OCI-LY3 (cell line): ENCODE measurements at regions not wholly inside any gene's neighbourhood (a gene's known extent, or its start where the extent isn't known, plus 50 kb on each side); places are given as distances from the start of the nearest gene placed in this dataset.

Experiments used
- H2AFZ ChIP-seq: fragments of 200-600, 300-600 bp; shearing (Covaris generic); 2 replicates; pipeline ENCODE4 v1.6.0; 2014; ENCODE audit warnings: antibody characterized with exemption, low read depth, low read length
- H3K27ac ChIP-seq: fragments of 200-600, 300-600 bp; sonication (generic); 2 replicates; pipeline ENCODE4 v1.5.1; 2014; ENCODE audit warnings: mild to moderate bottlenecking, low read length, moderate library complexity, mixed read lengths
- H3K27me3 ChIP-seq: fragments of 200-600, 300-600 bp; sonication (generic); 2 replicates; pipeline ENCODE4 v1.6.1; 2014; ENCODE audit warnings: low read depth, low read length, mixed read lengths
- H3K36me3 ChIP-seq: fragments of 200-600, 300-600 bp; sonication (generic); replicated peaks from 2 replicates; pipeline ENCODE3; 2014; ENCODE audit warnings: low read depth, low read length, mixed read lengths
- H3K4me1 ChIP-seq: fragments of 300-600, 200-600 bp; sonication (generic); 2 replicates; pipeline ENCODE4 v1.6.1; 2014; ENCODE audit warnings: low read length, mixed read lengths
- H3K4me2 ChIP-seq: fragments of 200-600, 300-600 bp; sonication (generic); 2 replicates; pipeline ENCODE4 v1.6.1; 2014; ENCODE audit warnings: low read length, mixed read lengths
- H3K4me3 ChIP-seq: fragments of 300-600, 200-600 bp; sonication (generic); 2 replicates; pipeline ENCODE4 v1.5.1; 2014; ENCODE audit warnings: antibody characterized with exemption, mild to moderate bottlenecking, low read length, moderate library complexity
- H3K79me2 ChIP-seq: fragments of 300-600, 200-600 bp; shearing (Covaris generic); 2 replicates; pipeline ENCODE4 v1.6.1; 2014; ENCODE audit warnings: mild to moderate bottlenecking, low read length, mixed read lengths
- H3K9ac ChIP-seq: fragments of 300-600, 200-600 bp; shearing (Covaris generic); 2 replicates; pipeline ENCODE4 v1.6.0; 2014; ENCODE audit warnings: mild to moderate bottlenecking, low read length, moderate library complexity
- H3K9me3 ChIP-seq: fragments of 200-600, 300-600 bp; shearing (Covaris generic); 2 replicates; pipeline ENCODE4 v1.6.1; 2014; ENCODE audit warnings: low read length, mixed read lengths; ENCODE audit not compliant: insufficient read depth
- H4K20me1 ChIP-seq: fragments of 200-600, 300-600 bp; sonication (generic); 2 replicates; pipeline ENCODE4 v1.6.1; 2016; ENCODE audit warnings: low read length, mixed read lengths; ENCODE audit not compliant: insufficient read depth
- CTCF ChIP-seq: fragments of 200-600, 300-600 bp; sonication (generic); IDR thresholded peaks from 2 replicates; pipeline ENCODE4 v1.5.1; 2014; ENCODE audit warnings: antibody characterized with exemption, low read length, low read depth
- EZH2phosphoT487 ChIP-seq: fragments of 200-600 bp; shearing (Covaris generic); IDR thresholded peaks from 2 replicates; pipeline ENCODE4 v1.6.1; 2018; ENCODE audit warnings: antibody characterized with exemption, mixed run types, low read depth

DNA sequence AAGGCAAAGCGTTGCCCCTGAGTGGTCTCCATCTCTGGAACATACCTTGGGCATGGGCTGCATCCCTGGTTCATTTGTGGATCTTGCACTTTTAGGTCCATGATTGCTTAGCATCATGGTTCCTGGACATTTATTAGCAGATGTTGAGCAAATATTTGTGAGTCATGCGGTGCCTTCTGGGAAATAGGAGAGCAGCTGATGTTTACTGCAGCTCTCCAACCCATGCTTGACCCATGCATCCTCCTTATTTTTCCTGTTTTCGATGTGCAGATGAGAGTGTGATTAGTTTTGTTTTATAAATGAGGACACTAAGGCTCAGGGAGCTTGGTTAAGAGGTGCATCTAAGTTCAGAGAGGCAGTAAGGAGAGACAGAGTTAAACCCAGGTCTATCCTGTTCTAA, 253.7 kb downstream of the ICE1 start:
- H3K79me2 ChIP-seq: no peaks in the 10 kb centered on the region

GRCh38 chr5:5675511-5675910, 253.0 kb downstream of the ICE1 start:
- Histone ChIP-seq H3K9ac (no peak overlapping the region), H3K9me3 (no peaks in the 10 kb centered on the region), H3K27ac (no peak overlapping the region), H3K4me2 (no peak overlapping the region), H3K27me3 (no peaks in the 10 kb centered on the region), H3K79me2 (no peaks in the 10 kb centered on the region), H2AFZ (no peak overlapping the region), H3K4me3 (no peak overlapping the region), H4K20me1 (no peaks in the 10 kb centered on the region), H3K36me3 (no peaks in the 10 kb centered on the region), H3K4me1 (no peaks in the 10 kb centered on the region)
- TF ChIP-seq EZH2phosphoT487 (no peak), CTCF (no peak)

More for the DNA sequence above, 253.7 kb downstream of the ICE1 start:
- Histone ChIP-seq H3K36me3 (no peaks in the 10 kb centered on the region), H3K4me3 (no peak overlapping the region), H3K9me3 (no peaks in the 10 kb centered on the region), H3K27ac (no peak overlapping the region), H3K4me2 (no peak overlapping the region), H3K9ac (no peak overlapping the region), H3K4me1 (no peaks in the 10 kb centered on the region), H4K20me1 (no peaks in the 10 kb centered on the region), H2AFZ (no peak overlapping the region), H3K27me3 (no peaks in the 10 kb centered on the region)
- TF ChIP-seq EZH2phosphoT487 (no peak), CTCF (no peak)

DNA sequence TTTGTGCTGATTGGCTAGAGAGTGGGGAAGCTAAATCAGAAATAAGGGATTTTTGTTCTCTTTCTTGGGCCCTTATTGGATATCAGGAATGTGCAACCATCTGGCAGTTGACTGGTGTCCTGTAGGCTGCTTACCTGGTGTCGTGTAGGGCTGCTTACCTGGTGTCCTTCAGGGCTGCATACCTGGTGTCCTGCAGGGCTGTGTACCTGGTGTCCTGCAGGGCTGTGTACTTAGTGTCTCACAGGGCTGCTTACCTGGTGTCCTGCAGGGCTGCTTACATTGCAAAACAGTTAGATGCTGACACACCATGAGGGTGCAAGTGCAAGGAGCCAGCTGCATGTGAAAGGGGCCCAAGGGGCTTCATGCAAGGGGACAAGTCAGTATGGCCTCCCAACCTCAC, 249.3 kb downstream of the ICE1 start:
- Histone ChIP-seq H2AFZ (no peak overlapping the region), H3K27ac (no peak overlapping the region), H3K4me2 (no peak overlapping the region), H3K9ac (no peak overlapping the region), H3K79me2 (no peaks in the 10 kb centered on the region), H3K9me3 (no peaks in the 10 kb centered on the region), H4K20me1 (no peaks in the 10 kb centered on the region), H3K36me3 (no peaks in the 10 kb centered on the region), H3K4me3 (no peak overlapping the region), H3K4me1 (no peaks in the 10 kb centered on the region), H3K27me3 (no peaks in the 10 kb centered on the region)
- TF ChIP-seq CTCF: no peak
- TF ChIP-seq EZH2phosphoT487: no peak

- Histone ChIP-seq H3K36me3 (no peaks in the 10 kb centered on the region), H3K9me3 (no peaks in the 10 kb centered on the region), H3K9ac (no peak overlapping the region), H3K79me2 (no peaks in the 10 kb centered on the region), H3K4me3 (no peak overlapping the region), H4K20me1 (no peaks in the 10 kb centered on the region), H3K27ac (no peak overlapping the region), H2AFZ (no peak overlapping the region), H3K27me3 (no peaks in the 10 kb centered on the region), H3K4me1 (no peaks in the 10 kb centered on the region), H3K4me2 (no peak overlapping the region)
- TF ChIP-seq CTCF (no peak), EZH2phosphoT487 (no peak)
These were observed 244.7 kb downstream of the ICE1 start for GRCh38 chr5:5667136-5667554.
